HG02642 (cell line): ENCODE measurements at regions not wholly inside any gene's neighbourhood (a gene's known extent, or its start where the extent isn't known, plus 50 kb on each side); places are given as distances from the start of the nearest gene placed in this dataset.

Experiments
- ATAC-seq: cut with Tn5 transposase; IDR thresholded peaks from one replicate; pipeline ENCODE4 v1.9.1; 2021; ENCODE audit warnings: mild to moderate bottlenecking; ENCODE audit not compliant: unreplicated experiment, poor library complexity

DNA sequence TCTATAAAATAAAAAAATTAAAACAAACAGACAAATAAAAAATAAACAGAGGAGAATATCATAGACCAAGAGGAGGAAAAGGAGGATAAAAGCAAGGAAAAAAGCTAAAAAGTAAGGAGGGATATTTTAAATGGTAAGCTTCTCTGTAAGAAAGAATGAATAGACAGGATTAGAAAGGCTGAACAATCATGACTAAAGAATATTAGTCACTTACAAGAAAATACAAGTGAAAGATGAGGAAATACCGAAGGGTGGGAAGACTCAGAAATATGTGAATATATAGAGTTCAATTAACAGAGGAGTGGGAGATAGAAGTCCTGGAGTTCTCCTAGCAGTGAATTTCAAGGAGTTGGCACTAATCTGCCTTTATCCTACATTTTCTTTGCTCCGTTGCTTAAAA lies 162.6 kb downstream of the RTL3 start:
- ATAC-seq = no peak

DNA sequence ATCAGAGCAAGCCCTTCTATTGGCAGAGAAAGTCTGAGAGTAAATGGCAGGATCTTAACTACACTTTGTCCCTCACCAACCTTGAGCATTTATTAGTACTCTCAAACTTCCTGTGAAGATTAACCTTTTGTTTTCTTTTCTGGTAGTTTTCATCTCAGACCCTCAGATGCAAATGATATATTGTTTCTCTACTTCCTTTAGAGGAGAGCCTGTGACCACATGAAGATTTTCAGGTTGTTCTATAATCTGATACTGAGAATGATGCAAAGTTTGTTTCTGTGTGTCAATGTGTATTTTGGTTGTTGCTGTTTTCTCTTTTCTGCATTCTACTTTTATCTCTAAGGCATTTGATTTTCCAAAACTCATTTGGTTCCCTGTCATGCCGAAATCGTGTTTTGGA lies 165.8 kb upstream of the CYSLTR1 start:
- no peak for ATAC-seq

DNA sequence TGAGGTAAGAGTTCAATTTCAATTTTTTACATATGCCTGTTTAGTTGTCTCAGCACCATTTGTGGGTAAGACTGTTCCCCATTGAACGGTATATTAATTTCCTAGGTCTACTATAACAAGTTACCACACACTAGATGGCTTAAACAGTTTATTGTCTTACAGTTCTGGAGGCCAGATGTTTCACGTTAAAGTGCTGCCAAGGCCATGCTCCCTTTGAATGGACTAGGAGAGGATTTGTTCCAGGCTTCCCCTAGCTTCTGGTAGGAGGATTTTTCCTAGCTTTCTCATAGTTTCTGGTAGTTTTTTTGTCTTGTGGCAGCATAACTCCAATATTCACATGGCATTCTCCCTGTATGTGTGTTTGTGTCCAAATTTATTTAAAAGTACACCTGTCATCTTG lies 149.3 kb upstream of the CYSLTR1 start:
- ATAC-seq = no peak

DNA sequence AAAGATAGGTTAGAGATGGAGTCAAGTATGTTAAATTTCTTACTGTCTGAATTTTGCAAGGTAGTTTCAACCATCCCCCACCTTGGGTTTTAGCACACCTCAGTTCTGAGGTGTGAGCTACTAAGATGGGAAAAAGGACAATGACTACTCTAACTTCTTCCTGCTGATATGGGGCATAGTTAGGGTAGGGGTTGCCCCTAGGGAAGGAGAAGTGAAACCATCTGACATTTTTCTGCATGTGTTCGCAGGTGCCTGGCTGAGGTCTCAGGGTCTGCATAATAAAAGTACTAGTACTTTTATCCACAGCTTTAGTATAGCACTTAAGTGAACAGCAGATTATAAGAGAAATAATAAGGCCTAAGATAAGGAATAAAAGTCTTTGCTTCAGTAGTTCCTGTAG lies 129.5 kb upstream of the CYSLTR1 start:
- ATAC-seq = no peak

DNA sequence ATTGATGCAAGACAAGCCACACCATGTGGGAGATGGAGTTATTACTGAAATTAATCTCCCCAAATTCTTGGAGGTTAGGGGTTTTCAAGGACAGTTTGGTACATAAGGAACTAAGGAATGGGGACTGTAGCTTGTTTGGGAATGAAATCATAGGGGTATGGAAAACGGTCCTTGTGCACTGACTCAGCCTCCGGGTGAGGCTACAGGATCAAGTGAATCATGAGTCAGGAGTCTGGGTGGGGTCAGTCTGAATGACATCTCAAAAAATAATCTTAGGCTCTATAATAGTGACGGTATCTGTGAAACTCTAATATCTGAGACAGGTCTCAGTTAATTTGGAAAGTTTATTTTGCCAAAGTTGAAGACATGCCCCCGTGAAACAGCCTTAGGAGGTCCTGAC lies 128.5 kb upstream of the CYSLTR1 start:
- no peak for ATAC-seq

DNA sequence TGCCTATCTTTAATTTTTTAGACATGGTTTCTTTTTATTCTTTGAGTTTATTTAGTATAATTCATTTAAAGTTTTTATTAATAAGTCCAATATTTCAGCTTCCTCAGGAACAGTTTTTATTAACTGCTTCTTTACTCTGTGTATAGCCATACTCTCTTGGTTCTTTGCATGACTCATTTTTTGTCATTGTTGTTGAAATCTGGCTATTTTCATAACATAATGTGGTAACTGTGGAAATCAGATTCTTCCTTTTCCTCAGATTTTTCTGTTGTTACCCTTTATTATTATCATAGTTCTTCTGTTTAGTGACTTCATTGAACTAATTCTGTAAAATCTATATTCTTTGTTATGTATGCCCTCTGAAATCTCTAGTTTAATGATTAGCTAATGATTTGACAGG lies 124.9 kb upstream of the CYSLTR1 start:
- no peak for ATAC-seq

DNA sequence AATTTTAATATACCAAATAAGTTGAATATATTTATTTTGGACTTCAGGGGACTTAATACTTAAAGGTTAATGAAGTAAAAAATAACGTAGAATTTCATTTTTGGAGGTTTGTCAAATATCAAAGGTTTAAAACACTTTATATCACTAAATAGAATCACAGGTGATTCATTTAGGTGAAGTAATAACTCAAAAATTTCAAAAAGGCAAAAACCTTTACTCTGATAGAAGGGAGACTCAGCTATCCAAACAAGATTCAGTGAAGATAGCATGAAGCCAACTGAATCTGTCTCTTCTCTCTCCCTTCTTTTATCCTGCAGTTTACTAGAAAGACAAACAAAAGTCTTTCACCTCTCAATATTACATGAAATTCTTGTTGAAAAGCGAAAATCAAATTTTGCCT lies 110.2 kb upstream of the CYSLTR1 start:
- ATAC-seq = no peak

DNA sequence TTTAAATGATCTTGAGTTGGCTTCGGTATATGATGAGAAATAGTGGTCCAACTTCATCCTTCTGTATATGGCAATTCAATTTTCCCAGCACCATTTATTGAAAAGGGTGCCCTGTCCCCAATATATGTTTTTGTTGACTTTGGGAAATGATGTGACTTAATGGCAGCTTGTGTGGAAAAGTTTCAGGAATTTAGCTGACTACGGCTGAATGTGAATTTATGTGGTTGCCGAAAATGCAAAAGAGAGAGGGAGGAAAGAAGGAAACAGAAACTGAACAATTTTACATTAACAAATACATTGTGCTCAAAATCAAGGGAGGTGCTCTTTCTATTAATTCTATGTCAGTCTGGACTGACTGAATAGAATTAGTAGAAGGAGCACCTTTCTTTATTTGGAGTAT lies 101.8 kb upstream of the CYSLTR1 start:
- ATAC-seq = no peak

DNA sequence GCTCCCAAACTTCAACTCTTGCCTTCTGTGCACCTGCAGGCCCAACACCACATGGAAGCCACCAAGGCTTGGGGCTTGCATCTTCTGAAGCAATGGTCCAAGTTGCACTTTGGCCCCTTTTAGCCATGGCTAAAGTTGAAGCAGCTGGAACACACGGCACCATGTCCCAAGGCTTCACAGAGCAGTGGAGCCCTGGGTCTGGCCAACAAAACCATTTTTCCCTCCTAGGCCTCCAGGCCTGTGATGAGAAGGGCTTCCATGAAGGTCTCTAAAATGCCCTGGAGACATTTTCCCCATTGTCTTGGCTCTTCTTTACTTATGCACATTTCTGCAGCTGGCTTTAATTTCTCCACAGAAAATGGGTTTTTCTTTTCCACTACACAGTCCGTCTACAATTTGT lies 61.3 kb upstream of the CYSLTR1 start:
- no peak for ATAC-seq

DNA sequence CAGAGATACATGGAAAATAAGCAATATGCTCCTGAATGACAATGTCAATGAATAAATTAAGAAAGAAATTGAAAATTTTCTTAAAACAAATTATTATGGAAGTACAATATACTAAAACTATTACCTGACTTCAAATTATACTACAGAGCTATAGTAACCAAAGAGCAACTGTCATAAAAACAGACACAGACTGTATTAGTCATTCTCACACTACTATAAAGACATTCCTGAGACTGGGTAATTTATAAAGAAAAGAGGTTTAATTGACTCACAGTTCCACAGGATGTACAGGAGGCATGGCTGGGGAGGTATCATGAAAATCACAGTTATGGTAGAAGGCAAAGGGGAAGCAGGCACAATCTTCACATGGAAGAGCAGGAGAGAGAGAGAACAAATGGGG lies 60.0 kb upstream of the CYSLTR1 start:
- no peak for ATAC-seq

DNA sequence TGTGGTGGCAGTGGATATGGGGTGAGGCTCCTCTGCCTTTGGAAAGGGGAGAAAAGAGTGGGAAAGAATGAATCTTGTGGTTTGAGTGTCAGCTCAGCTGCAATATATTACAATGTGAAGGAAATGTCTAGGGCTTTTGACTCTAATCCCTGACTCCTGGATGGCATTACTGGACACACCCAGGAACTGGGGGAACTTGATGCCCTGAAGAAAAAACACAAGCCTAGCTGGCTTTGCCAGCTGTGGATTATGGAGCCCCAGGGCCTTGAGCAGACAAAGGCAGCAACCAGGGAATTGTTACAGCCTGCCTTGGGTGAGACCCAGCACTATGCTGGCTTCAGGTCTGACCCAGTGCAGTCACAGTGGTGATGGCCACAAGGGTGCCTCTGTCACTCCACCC lies 57.1 kb upstream of the CYSLTR1 start:
- ATAC-seq = no peak

DNA sequence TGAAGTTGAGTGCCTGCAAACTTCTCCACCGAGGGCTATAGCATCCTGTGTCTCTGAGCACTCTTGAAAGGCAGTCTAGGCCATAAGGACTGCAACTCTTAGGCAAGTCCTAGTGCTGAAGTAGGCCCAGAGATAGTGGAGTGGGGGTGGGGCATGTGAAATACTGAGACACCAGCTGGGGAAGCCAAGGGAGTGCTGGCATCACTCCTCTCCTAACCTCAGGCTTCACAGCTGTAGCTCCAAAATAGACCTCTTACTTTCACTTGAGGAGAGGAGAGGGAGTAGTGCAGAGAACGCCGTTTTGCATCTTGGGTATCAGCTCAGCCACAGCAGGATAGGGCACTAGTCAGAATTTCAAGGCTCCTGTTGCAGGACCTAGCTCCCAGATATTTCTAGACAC lies 56.2 kb upstream of the CYSLTR1 start:
- ATAC-seq = no peak

DNA sequence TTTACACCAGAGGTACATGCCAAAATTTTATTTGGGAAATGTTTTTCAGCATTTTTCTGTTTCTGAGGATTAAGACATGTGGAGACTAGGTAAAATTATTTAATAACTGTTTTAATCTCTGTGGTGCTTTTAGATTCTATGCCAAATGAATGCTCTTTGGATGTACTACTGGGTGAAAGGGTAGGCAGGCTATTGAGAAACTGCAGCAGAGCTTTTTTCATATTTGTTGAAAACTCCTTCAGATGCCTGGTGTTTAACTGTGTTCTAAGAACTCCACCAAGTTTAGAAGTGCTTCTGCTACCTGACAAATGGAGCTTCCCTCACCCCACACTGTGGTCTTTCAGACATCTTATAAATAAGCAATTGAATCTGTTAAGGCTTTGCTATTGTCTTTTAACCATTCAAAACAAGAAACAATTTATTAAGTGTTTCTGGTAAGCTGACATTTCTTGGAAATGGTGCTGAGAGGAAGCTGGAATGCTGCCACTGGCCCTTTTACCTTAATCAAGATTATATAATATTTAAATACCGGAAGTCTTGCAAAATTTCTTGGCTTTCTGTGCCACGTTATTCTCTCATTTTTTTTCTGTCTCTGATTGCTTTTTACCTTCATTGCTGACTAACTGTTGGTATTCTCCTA lies 51.2 kb upstream of the CYSLTR1 start:
- no peak for ATAC-seq
